Mammary epithelial cell (primary cell): ENCODE measurements at regions not wholly inside any gene's neighbourhood (a gene's known extent, or its start where the extent isn't known, plus 50 kb on each side); places are given as distances from the start of the nearest gene placed in this dataset.

Experiments
- CTCF ChIP-seq, 2 donors: IDR thresholded peaks in 1 of 2; conservative IDR thresholded peaks in 1 of 2; 2 replicates each; pipeline ENCODE4 v1.5.1; 2011 to 2012; ENCODE audit warnings: inconsistent platforms in 2 of 2, low read length in 2 of 2, mild to moderate bottlenecking in 2 of 2, control low read depth in 1 of 2, low read depth in 1 of 2; ENCODE audit not compliant: insufficient read depth in 1 of 2; ENCODE audit errors: extremely low read depth in 1 of 2
- EZH2 ChIP-seq: IDR thresholded peaks from 2 replicates; pipeline ENCODE4 v1.6.1; 2012; ENCODE audit warnings: low read length, inconsistent platforms, borderline replicate concordance

GRCh38 chr7:91372323-91372722 lies 108.1 kb downstream of the FZD1 start:
- no peak for TF ChIP-seq CTCF (conservative IDR thresholded peaks at IDR 0.05 in 1 of 2, IDR thresholded peaks at IDR 0.05 in 1 of 2; ENCODE audit: extremely low read depth in 1 of 2, insufficient read depth in 1 of 2, low read depth in 1 of 2, low read length in 2 of 2)
- no peak for TF ChIP-seq EZH2
